Esophagus muscularis mucosa (tissue), 4 donors: ENCODE measurements at regions not wholly inside any gene's neighbourhood (a gene's known extent, or its start where the extent isn't known, plus 50 kb on each side); places are given as distances from the start of the nearest gene placed in this dataset.
A peak's percentile ranks its signal among the peaks of the same experiment; 100 is the strongest.

ENCODE experiments used
- DNase-seq: peaks from one replicate; pipeline ENCODE4 v3.0.0-alpha.2; 2017; ENCODE audit errors: extremely low spot score
- H3K27ac ChIP-seq, 4 donors: fragments of 200-600 bp; sonication (generic); replicated peaks in 1 of 4; 1 replicate in 3 of 4; 2 replicates in 1 of 4; pipeline ENCODE4 v1.5.1; 2016 to 2019; ENCODE audit warnings: mild to moderate bottlenecking in 1 of 4
- H3K27me3 ChIP-seq, 4 donors: fragments of 200-600 bp; sonication (generic); one replicate each; pipeline versions ENCODE4 v1.5.1 to v1.6.0; 2016 to 2019
- H3K36me3 ChIP-seq, 4 donors: fragments of 200-600 bp; sonication (generic); one replicate each; pipeline ENCODE4 v1.5.1; 2016 to 2019
- H3K4me1 ChIP-seq, 4 donors: fragments of 200-600 bp; sonication (generic); one replicate each; pipeline ENCODE4 v1.5.1; 2016 to 2019
- H3K4me3 ChIP-seq, 4 donors: fragments of 200-600 bp; sonication (generic); 1 replicate in 2 of 4; 2 replicates in 2 of 4; pipeline ENCODE4 v1.5.1; 2016 to 2019; ENCODE audit warnings: mild to moderate bottlenecking in 4 of 4, moderate library complexity in 1 of 4
- H3K9me3 ChIP-seq, 4 donors: fragments of 200-600 bp; sonication (generic); 1 replicate in 3 of 4; 2 replicates in 1 of 4; pipeline ENCODE4 v1.5.1; 2016 to 2019
- CTCF ChIP-seq, 3 experiments: fragments of 200-600 bp in 2 of 3; fragments of 450-650 bp in 1 of 3; sonication (generic) in 2 of 3; IDR thresholded peaks; one replicate each; pipeline ENCODE4 v1.5.1; 2017 to 2019; ENCODE audit warnings: antibody characterized with exemption in 3 of 3, mild to moderate bottlenecking in 2 of 3, moderate library complexity in 1 of 3
- EP300 ChIP-seq: sonication (generic); formaldehyde crosslinking; IDR thresholded peaks from one replicate; pipeline ENCODE4 v1.6.1; 2017; ENCODE audit warnings: antibody characterized with exemption
- POLR2A ChIP-seq: fragments of 450-650 bp; IDR thresholded peaks from one replicate; pipeline ENCODE4 v1.6.1; 2017; ENCODE audit warnings: antibody characterized with exemption, moderate library complexity, mild to moderate bottlenecking, low read depth
- POLR2AphosphoS5 ChIP-seq, 2 donors: sonication (generic); formaldehyde crosslinking; IDR thresholded peaks; one replicate each; pipeline ENCODE4 v1.6.1; 2017; ENCODE audit warnings: antibody characterized with exemption in 2 of 2
- WGBS: methylation state at CpG from one replicate; pipeline ENCODE4 v1.1.5; 2018; 5-methylcytosine and 5-hydroxymethylcytosine counted together
- intact Hi-C: fragments of 100-400 bp; cut with DNase I; formaldehyde crosslinking; loops from one replicate; pipeline ENCODE4 v1.15.1; 2023

GRCh38 chr15:99443768-99444446 lies 121.9 kb upstream of the MEF2A start:
- no peak for TF ChIP-seq POLR2AphosphoS5 (IDR thresholded peaks at IDR 0.05)
- TF ChIP-seq EP300, result no peak
- no peak for TF ChIP-seq CTCF (IDR thresholded peaks at IDR 0.05)
- no peak for TF ChIP-seq POLR2A
- no peaks in the 10 kb centered on the region for H3K27me3 ChIP-seq
- peak overlapping the region; percentile 76 to 82 (median 80) for H3K27ac ChIP-seq
- 57% methylated on average over 13 of the region's 13 CpGs for WGBS
- H3K4me3 ChIP-seq, result no peak overlapping the region
- intact Hi-C loops, result no loop called here
- no peaks in the 10 kb centered on the region for H3K36me3 ChIP-seq
- no peaks in the 10 kb centered on the region for H3K9me3 ChIP-seq
- DNase-seq, result no peak
- H3K4me1 ChIP-seq, result peaks cover 43 to 68% (median 56%) of the 10 kb centered on the region in 4 donors

GRCh38 chr15:99445272-99445850 lies 120.4 kb upstream of the MEF2A start:
- TF ChIP-seq CTCF (IDR thresholded peaks at IDR 0.05) (no peak), POLR2AphosphoS5 (IDR thresholded peaks at IDR 0.05) (no peak), POLR2A (no peak), EP300 (no peak)

GRCh38 chr15:99446565-99447496 lies 119.0 kb upstream of the MEF2A start:
- WGBS, result 94% methylated on average over 20 of the region's 35 CpGs
- no peaks in the 10 kb centered on the region for H3K27me3 ChIP-seq
- H3K36me3 ChIP-seq, result no peaks in the 10 kb centered on the region
- H3K9me3 ChIP-seq, result no peaks in the 10 kb centered on the region
- peaks cover 54 to 61% (median 58%) of the 10 kb centered on the region in 4 donors for H3K4me1 ChIP-seq
- intact Hi-C loops, result no loop called here
- H3K27ac ChIP-seq, result no peak overlapping the region
- TF ChIP-seq EP300 (no peak), CTCF (IDR thresholded peaks at IDR 0.05) (no peak), POLR2A (no peak), POLR2AphosphoS5 (IDR thresholded peaks at IDR 0.05) (no peak)
- DNase-seq, result peak; percentile 86
- no peak overlapping the region for H3K4me3 ChIP-seq

More at GRCh38 chr15:99445272-99445850, 120.4 kb upstream of the MEF2A start:
- Histone ChIP-seq H3K9me3 (no peaks in the 10 kb centered on the region), H3K4me1 (peaks cover 51 to 61% (median 55%) of the 10 kb centered on the region in 4 donors), H3K4me3 (no peak overlapping the region), H3K27ac (no peak overlapping the region), H3K27me3 (no peaks in the 10 kb centered on the region), H3K36me3 (no peaks in the 10 kb centered on the region)
- DNase-seq, result peak; percentile 86
- WGBS, result 82% methylated on average over 10 of the region's 10 CpGs
- intact Hi-C loops, result no loop called here

- Histone ChIP-seq H3K36me3 (no peaks in the 10 kb centered on the region), H3K4me3 (no peak overlapping the region), H3K27me3 (no peaks in the 10 kb centered on the region), H3K4me1 (peaks cover 55 to 60% (median 58%) of the 10 kb centered on the region in 4 donors), H3K27ac (peak overlapping the region in 1 of 4 donors; percentile 16), H3K9me3 (no peaks in the 10 kb centered on the region)
- DNase-seq, result no peak
- WGBS, result 53% methylated on average over 28 of the region's 28 CpGs
- intact Hi-C loops, result no loop called here
- TF ChIP-seq POLR2A (no peak), CTCF (IDR thresholded peaks at IDR 0.05) (no peak), EP300 (no peak), POLR2AphosphoS5 (IDR thresholded peaks at IDR 0.05) (no peak)
Measured at GRCh38 chr15:99447497-99448371, 118.0 kb upstream of the MEF2A start.
